Cardiac septum (tissue), 1 donor: ENCODE measurements at regions not wholly inside any gene's neighbourhood (a gene's known extent, or its start where the extent isn't known, plus 50 kb on each side); places are given as distances from the start of the nearest gene placed in this dataset.

Experiments used
- DNase-seq: peaks from one replicate; pipeline ENCODE4 v3.0.0-alpha.2; 2020; ENCODE audit warnings: low spot score
- intact Hi-C: fragments of 100-400 bp; cut with DNase I; formaldehyde crosslinking; loops from one replicate; pipeline ENCODE4 v1.14.0; 2022
- donor health status: DM: no; HTN: no; CAD: no.

DNA sequence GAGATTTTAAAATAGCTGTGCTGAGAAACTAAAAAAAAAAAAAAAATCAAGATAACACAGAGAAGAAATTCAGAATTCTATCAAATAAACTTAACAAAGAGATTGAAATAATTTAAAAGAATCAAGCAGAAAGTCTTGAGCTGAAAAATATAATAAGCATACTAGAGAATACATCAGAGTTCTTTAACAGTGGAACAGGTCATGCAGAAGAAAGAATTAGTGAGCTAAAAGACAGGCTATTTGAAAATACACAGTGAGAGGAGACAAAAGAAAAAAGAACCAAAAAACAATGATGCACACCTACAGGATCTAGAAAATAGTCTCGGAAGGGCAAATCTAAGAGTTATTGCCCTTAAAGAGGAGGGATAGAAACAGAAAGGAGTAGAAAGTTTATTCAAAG, 548.1 kb downstream of the ADCYAP1 start:
- no peak for DNase-seq
- intact Hi-C loops = no loop called here

DNA sequence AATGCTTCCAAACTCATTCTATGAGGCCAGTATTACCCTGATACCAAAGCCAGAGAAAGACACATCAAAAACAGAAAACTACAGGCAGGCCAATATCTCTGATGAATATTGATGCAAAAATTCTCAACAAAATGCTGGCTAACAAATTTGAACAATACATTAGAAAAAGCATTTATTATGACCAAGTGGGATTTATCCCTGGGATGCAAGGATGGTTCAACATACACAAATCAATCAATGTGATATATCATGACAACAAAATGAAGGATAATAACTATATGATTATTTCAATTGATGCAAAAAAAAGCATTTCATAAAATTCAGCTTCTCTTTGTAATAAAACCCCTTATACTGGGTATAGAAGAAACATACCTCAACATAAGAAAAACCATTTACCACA, 550.9 kb downstream of the ADCYAP1 start:
- intact Hi-C loops = no loop called here
- DNase-seq = no peak

DNA sequence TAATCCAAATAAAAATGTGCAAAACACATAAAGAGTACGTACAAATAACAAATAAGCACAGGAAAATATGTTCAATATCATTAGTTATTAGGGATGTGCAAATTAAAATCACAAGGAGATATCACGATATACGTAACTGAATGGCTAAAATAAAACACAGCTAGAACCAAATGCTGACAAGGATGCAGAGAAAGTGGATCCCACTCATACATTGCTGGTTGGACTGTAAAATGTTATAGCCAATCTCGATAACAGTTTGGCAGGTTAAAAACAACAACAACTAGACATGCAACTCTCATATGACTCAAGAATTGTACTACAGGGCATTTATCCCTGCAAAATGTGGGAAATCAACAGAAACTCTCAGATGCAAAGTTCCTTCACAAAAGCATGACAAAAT, 553.9 kb downstream of the ADCYAP1 start:
- no peak for DNase-seq
- intact Hi-C loops = no loop called here

DNA sequence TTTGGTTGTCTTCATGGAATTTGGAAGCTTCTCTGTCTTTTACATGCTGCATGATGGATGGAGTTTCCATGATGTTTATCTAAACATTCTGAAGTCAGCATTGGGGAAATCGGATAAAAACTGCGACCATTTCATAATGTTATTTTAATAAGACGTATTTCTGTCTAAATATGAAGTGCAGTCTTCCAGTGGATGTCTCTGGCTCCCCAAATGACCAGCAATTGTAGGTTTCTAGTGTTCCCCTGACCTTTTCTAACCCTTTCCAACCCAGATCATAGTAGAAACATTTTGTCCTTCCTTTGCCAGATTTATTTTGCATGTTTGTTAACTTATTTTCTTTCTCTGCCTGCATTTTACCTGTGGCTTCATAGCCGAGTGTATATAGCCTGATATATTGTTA, 559.3 kb downstream of the ADCYAP1 start:
- intact Hi-C loops = no loop called here
- no peak for DNase-seq

DNA sequence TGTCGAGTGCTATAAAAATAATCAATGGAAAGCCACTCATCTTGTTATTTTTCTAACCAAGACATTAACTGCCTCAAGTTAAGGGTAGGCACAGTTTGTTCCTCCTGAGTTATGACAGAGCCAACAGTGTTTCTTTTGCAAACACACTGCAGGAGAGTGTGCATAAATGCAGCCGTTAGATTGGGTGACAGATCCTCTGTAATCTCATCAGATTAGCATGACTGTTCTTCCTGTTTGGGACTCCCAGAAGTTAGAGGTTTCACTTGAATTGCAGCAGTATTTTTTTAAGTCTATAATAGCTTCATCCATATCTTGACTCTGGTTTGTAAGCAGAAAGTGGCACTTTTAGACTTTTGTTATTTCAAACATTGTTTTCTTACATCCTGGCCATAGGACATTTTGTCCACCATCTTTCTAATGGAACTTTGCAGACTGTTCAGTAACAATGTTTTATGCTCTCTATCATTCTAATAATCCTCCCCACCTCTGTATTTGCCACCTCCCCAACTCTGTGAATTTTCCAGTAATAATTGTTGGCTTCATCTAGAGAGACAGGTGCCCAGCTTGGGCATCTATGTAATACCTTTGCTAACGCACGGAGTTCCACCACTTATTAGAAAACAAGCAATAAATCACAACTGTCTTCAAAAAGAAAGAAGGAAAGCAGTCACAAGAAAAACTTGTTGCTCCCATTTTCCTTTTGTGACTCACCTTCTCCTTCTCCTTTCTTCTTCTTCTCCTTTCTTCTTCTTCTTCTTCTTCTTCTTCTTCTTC, 560.0 kb downstream of the ADCYAP1 start:
- intact Hi-C loops = no loop called here
- no peak for DNase-seq

DNA sequence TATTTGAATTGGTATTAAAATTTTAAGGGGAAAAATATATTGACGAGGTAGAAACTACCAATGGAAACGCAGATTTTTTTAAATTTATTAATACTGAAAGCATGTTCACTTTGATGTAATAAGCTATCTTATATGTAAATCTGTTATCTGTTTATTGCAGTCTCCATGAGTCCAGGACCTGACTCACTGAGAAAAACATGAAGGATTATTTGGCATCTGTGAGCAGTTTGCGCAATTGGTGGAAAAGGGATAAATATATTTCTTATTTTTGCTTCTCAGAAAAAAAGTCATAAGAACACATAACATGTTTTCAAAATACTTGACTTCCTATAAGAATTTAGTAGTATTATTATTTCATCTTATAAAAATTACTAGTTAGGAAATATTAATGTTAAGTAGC, 561.4 kb downstream of the ADCYAP1 start:
- intact Hi-C loops = no loop called here
- DNase-seq = no peak

DNA sequence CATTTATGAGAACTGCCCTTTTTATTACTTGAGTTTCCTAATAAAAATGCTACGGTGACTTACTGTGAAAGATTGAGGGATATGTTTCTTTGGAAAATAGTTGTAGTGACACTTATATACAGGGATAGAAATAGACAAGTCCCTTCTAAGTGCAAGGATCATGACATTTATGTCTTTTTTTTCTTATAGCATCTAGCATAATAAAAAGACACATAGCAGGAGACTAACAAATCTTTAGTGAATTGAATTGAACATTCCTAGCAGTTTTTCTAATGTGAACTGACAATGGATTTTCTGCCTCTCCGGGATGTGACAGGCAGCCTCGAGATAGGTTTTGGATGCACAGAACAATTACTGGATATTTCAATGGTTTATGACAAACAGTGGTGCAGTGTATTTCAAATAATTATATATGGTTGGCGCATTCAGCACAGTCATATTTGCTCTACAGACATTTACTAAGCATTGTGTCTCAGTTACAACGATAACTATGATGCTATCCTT, 562.8 kb downstream of the ADCYAP1 start:
- intact Hi-C loops = no loop called here
- DNase-seq = no peak

DNA sequence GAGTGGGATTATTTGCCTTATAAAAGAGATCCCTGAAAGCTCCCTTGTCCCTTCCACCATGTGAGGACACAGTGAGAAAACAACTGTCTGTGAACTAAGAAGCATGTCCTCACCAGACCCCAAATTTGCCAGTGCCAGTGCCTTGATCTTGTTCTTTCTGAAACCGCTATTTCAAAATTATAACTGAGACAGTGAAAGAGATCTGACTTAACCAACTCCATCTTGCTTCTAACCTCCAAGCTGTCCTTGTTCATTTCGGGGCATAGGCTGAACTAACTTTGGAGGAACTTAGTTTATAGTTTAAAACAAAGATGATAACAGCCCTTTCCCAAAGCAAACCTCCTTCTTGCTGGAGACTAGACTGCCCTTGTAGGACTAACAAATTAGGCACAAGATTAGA, 563.9 kb downstream of the ADCYAP1 start:
- no peak for DNase-seq
- intact Hi-C loops = no loop called here

DNA sequence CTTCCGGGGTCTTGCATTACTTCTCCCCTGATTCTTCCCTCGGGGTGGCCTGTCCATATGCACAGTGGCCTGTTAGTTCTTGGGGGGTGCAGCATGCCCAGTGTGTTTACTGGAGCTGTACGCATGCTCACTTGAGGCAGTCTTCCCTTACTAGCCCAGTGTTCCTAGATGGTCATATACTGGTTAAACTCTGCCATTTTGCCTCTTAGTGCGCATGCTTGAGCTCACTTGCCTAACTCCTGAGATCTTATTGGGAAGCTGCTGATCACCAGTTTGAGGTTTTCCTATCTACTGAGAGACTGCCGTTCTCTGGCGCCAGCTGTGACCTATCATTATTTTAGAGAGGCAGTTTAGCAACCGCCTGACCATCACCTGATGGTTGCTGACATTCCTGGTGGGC, 571.2 kb downstream of the ADCYAP1 start:
- DNase-seq = no peak
- intact Hi-C loops = no loop called here

DNA sequence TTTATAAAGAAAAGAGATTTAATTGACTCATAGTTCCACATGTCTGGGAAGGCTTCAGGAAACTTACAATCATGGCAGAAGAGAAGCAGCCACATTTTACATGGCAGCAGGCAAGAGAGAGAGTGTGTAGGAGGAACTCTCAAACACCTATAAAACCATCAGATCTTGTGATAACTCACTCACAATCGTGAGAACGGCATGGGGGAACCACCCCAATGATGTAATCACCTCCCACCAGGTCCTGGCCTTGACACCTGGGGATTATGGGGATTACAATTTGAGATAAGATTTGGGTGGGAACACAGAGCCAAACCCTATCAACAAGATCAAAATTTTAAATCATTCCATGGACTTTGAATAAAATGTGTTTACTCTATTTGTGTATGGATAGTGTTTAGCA, 575.6 kb downstream of the ADCYAP1 start:
- intact Hi-C loops = no loop called here
- no peak for DNase-seq

DNA sequence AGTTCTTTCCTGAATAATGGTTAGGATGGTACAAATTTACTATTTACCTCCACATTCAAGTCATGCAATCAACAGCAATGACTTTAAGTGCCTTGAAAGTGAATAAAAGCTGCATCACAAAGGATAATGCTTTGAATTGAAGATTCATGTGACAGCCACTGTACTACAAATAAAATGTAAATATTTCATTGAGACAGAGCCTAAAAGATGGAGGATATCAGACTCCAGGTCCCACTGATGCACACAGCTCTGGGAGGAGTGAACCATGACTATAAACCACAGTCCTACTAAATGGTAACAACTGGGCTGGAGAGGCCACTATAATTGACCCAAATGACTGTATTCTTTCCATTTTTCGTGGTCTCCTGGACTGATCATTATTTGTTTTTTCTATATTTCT, 576.9 kb downstream of the ADCYAP1 start:
- DNase-seq = no peak
- intact Hi-C loops = no loop called here

DNA sequence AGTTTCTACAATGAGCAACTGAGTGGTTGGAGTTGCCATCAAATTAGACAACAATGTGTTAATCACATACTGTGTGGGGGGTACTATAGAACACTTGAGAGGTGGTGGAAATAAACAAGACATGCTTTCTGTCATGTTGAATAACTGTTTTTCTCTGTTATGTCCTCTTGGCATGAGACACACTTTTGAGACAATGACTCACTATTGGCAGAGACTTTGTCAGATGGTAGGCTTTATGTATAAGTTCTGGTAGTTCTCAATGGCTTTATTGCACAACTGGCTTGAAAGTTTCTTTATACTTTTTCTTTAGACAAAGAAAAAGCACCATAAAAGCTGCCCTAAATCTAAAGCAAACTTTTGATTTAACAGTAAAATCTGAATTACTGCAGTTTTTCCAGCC, 578.7 kb downstream of the ADCYAP1 start:
- DNase-seq = no peak

DNA sequence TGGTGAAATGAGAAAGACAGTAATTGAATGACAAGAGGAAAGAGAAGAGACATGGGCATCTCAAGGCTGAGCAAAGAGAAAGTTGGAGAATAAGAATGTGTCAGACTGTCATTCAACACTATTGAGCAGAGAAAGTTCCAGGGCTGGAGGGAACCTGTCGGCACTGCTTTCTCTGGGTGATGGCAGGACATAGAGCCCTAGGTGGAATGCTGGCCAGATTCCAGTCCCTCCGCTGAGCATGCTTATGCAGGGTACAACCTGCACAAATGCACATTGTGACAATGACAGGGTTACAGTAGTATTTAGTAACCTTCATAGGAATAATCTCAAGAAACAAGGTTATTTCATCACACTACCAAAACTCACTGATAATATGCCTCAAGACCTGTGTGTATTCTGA, 582.8 kb downstream of the ADCYAP1 start:
- no peak for DNase-seq
- intact Hi-C loops = no loop called here

More for the DNA sequence above, 578.7 kb downstream of the ADCYAP1 start:
- intact Hi-C loops = no loop called here

DNA sequence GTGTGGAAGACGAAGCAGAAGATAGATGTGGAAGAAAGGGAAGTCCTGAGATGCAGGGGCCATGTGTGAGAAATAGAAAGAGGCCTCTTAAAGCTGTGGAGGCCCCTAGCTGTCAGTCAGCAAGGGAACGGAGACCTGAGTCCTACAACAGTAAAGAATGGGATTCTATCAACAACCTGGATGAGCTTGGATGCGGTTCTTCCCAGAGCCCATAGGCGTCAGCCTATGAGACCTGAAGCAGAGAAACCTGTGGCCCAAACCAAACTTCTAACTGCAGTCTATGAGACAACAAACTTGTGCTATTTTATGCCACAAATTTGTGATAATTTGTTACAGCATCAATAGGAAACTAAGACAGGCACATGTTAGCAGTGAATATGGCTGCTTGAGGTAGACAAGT, 583.7 kb downstream of the ADCYAP1 start:
- DNase-seq = no peak
- intact Hi-C loops = no loop called here

DNA sequence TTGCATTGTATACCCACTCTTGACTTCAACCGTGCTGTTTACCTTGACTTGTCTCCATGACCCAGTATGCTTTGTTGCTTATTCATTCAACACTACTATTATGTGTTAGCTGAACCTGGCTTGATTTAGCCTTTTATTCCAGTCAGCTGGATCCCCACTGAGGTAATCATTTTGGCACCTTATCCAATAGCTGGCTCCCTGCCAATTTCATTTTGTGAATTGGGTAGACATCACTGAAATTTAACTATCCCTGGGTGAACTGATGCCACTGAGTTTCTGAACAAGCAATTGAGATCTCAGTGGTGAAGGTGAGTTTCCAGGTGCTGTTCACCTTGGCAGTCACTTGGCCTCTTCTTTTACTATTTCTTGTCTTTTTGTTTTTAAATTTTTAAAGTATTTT, 584.3 kb downstream of the ADCYAP1 start:
- intact Hi-C loops = no loop called here
- no peak for DNase-seq

DNA sequence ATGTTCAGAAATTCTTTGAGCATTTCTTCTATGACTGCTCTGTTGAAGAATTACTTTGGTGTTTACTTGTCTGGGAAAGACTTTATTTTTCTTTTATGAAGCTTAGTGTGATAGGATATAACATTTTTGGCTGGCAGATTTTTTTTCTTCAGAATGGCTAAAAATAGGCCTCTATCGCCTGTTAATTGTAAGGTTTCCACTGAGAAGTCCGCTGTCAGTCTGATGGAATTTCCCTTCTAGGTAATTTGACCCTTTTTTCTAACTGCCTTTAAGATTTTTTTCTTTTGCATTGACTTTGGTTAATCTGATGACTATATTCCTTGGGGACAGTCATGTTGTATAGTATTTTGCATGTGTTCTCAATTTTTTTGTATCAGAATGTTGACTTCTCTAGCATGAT, 590.7 kb downstream of the ADCYAP1 start:
- intact Hi-C loops = no loop called here
- DNase-seq = no peak

DNA sequence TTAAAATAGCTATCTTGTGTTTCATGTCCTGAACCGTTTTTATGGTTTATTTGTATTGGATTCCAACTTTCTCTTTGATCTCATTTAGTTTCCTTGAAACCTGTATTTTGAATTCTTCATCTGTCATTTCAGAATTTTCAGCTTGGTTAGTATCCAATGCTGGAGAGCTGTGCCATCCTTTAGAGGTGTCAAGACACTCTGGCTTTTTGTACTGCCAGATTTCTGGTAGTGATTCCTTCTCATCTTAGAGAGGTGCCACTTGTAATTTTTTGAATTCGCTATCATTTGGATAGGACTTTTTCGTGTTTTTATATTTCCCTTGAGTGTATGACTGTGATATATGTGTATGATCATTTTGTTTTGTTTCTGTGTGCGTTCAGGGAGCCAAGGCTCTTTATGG, 591.4 kb downstream of the ADCYAP1 start:
- DNase-seq = no peak
- intact Hi-C loops = no loop called here

DNA sequence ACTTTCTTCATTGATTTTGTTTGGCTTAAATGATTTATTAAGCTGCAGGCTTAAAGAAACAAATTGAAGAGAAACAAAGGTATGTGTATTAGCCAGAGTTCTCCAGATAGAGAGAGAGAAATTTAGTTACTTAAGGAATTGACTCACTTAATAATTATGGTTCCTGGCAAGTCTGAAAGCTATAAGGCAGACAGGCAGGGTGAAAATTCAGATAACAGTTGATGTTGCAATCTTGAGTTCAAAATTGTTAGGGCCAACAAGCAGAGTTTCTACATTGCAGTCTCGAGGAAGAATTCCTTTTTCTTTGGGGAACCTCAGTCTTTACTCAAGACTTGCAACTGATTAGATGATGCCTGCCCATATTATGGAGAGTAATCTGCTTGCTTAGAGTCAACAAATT, 593.5 kb downstream of the ADCYAP1 start:
- DNase-seq = no peak
- intact Hi-C loops = no loop called here

DNA sequence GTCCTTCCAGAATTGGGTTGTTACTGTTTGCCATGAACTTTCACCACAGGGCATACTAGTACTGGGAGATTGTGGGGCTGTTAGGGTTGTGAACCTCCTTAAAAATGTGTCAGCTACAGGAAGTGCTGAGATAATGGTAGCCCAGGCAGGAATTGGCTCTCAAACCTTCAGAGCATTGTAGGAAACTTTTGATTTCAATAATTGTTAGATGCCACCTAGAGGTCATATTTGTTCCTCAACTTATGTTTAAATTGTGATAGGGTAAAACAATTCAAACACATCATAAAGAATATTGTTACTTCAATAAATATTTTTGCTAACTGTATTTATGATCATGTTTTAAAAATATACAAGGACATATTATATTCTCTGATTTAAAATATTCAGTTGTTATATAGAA, 594.6 kb downstream of the ADCYAP1 start:
- DNase-seq = no peak
- intact Hi-C loops = no loop called here

DNA sequence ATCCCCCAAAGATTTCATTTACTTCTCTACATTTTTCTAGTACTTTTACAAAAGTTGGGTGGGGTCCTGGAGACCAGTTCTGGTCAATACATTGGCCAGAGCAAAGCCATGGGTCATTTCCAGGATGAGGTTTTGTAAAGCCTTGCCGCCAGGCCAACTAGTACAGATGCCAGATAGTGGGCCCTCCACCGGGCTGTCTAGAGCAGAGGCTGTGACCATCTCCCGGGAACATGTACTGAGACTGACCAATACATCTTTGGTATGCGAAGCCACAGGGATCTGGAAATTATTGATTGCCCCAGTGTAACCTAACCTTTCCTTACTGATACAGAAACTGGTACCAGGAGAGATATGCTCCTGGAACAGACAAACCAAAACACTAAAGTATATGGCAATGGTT, 599.2 kb downstream of the ADCYAP1 start:
- DNase-seq = no peak

DNA sequence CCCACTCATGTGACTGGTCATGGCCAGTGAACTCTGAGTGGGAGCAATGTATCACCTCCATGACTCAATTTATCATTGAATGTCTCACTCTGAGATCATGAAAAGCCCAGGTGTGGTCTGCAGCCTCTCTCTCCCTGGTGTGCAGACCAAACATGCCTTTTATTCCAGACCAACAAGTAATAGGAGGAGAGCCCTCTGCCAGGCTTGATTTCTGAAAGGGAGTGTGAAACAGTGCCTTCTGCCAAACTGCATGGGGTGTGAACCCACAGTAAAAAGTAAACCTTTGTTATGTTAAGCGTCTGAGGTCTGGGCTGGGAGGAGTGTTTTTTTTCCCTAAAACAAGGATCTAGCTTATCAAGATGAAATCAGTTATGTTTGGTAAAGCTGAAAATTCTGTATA, 601.2 kb downstream of the ADCYAP1 start:
- no peak for DNase-seq
- intact Hi-C loops = no loop called here

More for the DNA sequence above, 599.2 kb downstream of the ADCYAP1 start:
- intact Hi-C loops = no loop called here
